ENCODE measurements at regions not wholly inside any gene's neighbourhood (a gene's known extent, or its start where the extent isn't known, plus 50 kb on each side); places are given as distances from the start of the nearest gene placed in this dataset.

GRCh38 chr14:65877166-65877565 lies 464.6 kb downstream of the FUT8 start:
- TF ChIP-seq POLR2A (IDR thresholded peaks at IDR 0.05; ENCODE audit: low read depth, low read length), result no peak
- no peak for TF ChIP-seq RBBP5 (conservative IDR thresholded peaks at IDR 0.05)
- TF ChIP-seq FOS (IDR thresholded peaks at IDR 0.05; ENCODE audit: borderline replicate concordance, extremely low read depth, insufficient read length), result no peak
- TF ChIP-seq SMC3 (IDR thresholded peaks at IDR 0.05; ENCODE audit: borderline replicate concordance, low read length), result no peak
- TF ChIP-seq FOXM1 (IDR thresholded peaks at IDR 0.05; ENCODE audit: low read depth, low read length), result no peak
- TF ChIP-seq MYB (IDR thresholded peaks at IDR 0.05; ENCODE audit: borderline replicate concordance, low read depth, low read length), result no peak
- TF ChIP-seq POLR2AphosphoS5 (IDR thresholded peaks at IDR 0.05; ENCODE audit: low read length), result no peak
- no peak for TF ChIP-seq CTCF (IDR thresholded peaks at IDR 0.05 in 2 of 3, conservative IDR thresholded peaks at IDR 0.05 in 1 of 3; ENCODE audit: control insufficient read depth in 2 of 3, extremely low read depth in 1 of 3, insufficient read depth in 1 of 3, low read depth in 3 of 3, low read length in 3 of 3)
- TF ChIP-seq REST (IDR thresholded peaks at IDR 0.05; ENCODE audit: low read depth, low read length), result no peak

Data from GM12878 (cell line).